CD4-positive, alpha-beta T cell (primary cell): ENCODE measurements at regions not wholly inside any gene's neighbourhood (a gene's known extent, or its start where the extent isn't known, plus 50 kb on each side); places are given as distances from the start of the nearest gene placed in this dataset.
"Not testable (repeated sequence)": the region's sequence is repeated elsewhere in the genome, so short reads cannot be mapped to it uniquely, and the experiment has no call there.

Experiments used
- ATAC-seq: fragments of 200-7000 bp; cut with Tn5 transposase; one replicate; pipeline ENCODE4 v1.10.0; 2022; ENCODE audit warnings: mild to moderate bottlenecking; ENCODE audit not compliant: poor library complexity
- CTCF ChIA-PET: fragments of 350-600 bp; sonication (Branson Sonifier 250); formaldehyde crosslinking; loops from one replicate; lab custom pipeline; 2021; ENCODE audit warnings: antibody characterized with exemption, inconsistent platforms; lab: Charles Lee
- POLR2A ChIA-PET: fragments of 350-600 bp; sonication (Branson Sonifier 250); formaldehyde crosslinking; loops from one replicate; lab custom pipeline; 2021; ENCODE audit warnings: antibody characterized with exemption, inconsistent platforms; lab: Charles Lee
- DNase-seq, 14 experiments: peaks; one replicate each; pipeline ENCODE4 v3.0.0-alpha.2; 2013 to 2020; ENCODE audit warnings: mixed read lengths in 2 of 14
- H3K27ac ChIP-seq, 2 donors: one replicate each; pipeline versions ENCODE4 v1.5.1 to v1.7.0; 2013; ENCODE audit warnings: low read length in 2 of 2, low read depth in 1 of 2, mild to moderate bottlenecking in 1 of 2
- H3K27me3 ChIP-seq, 2 experiments: 1 replicate in 1 of 2; 2 replicates in 1 of 2; pipeline versions ENCODE4 v1.6.1 to v1.7.0; 2013; ENCODE audit warnings: low read length in 2 of 2, control low read depth in 1 of 2, mild to moderate bottlenecking in 1 of 2, moderate library complexity in 1 of 2; ENCODE audit not compliant: insufficient read depth in 2 of 2, control insufficient read depth in 1 of 2
- H3K36me3 ChIP-seq: one replicate; pipeline ENCODE4 v1.6.1; 2013; ENCODE audit warnings: low read length, control low read depth; ENCODE audit not compliant: insufficient read depth
- H3K4me1 ChIP-seq: one replicate; pipeline ENCODE4 v1.6.1; 2013; ENCODE audit warnings: low read length, control low read depth; ENCODE audit not compliant: insufficient read depth
- H3K4me3 ChIP-seq: one replicate; pipeline ENCODE4 v1.5.1; 2013; ENCODE audit warnings: mild to moderate bottlenecking, low read length, moderate library complexity
- H3K9me3 ChIP-seq, 2 experiments: 1 replicate in 1 of 2; 2 replicates in 1 of 2; pipeline versions ENCODE4 v1.6.1 to v1.7.0; 2013; ENCODE audit warnings: low read length in 2 of 2, mild to moderate bottlenecking in 2 of 2, control low read depth in 1 of 2, moderate library complexity in 1 of 2; ENCODE audit not compliant: control insufficient read depth in 1 of 2, insufficient read depth in 1 of 2
- H3K27ac Mint-ChIP-seq: one replicate; pipeline ENCODE4 v1.8.0; 2020; ENCODE audit warnings: mixed read lengths
- H3K27me3 Mint-ChIP-seq: one replicate; pipeline ENCODE4 v1.8.0; 2021; ENCODE audit warnings: mixed read lengths
- H3K36me3 Mint-ChIP-seq: one replicate; pipeline ENCODE4 v1.8.0; 2021; ENCODE audit warnings: low read depth, mixed read lengths
- H3K4me1 Mint-ChIP-seq: one replicate; pipeline ENCODE4 v1.8.0; 2021; ENCODE audit warnings: low read depth, mixed read lengths
- H3K4me3 Mint-ChIP-seq: one replicate; pipeline ENCODE4 v1.8.0; 2020; ENCODE audit warnings: mild to moderate bottlenecking, mixed read lengths
- H3K9me3 Mint-ChIP-seq: one replicate; pipeline ENCODE4 v1.8.0; 2020; ENCODE audit warnings: mixed read lengths
- CTCF ChIP-seq: fragments of 200-600 bp; IDR thresholded peaks from one replicate; pipeline ENCODE4 v1.8.0; 2022; ENCODE audit warnings: antibody characterized with exemption, mild to moderate bottlenecking
- intact Hi-C, 2 experiments: fragments of 100-400 bp; cut with DNase I in 1 of 2; cut with micrococcal nuclease in 1 of 2; formaldehyde crosslinking; loops; one replicate each; pipeline versions ENCODE4 v1.15.1 to v1.9.0; 2023 to 2025; cut with DNase I, micrococcal nuclease

- Histone ChIP-seq H3K36me3 (no peaks in the 10 kb centered on the region), H3K9me3 (no peaks in the 10 kb centered on the region), H3K4me3 (no peak overlapping the region), H3K27ac (no peak overlapping the region), H3K27me3 (no peaks in the 10 kb centered on the region), H3K4me1 (no peaks in the 10 kb centered on the region)
- ATAC-seq (no peak), DNase-seq (no peak)
- no peak overlapping the region for H3K27ac Mint-ChIP-seq
- POLR2A ChIA-PET: no interaction called here
- no peaks in the 10 kb centered on the region for H3K9me3 Mint-ChIP-seq
- H3K36me3 Mint-ChIP-seq: no peaks in the 10 kb centered on the region
- CTCF ChIA-PET: no interaction called here
- H3K4me1 Mint-ChIP-seq: no peaks in the 10 kb centered on the region
- H3K27me3 Mint-ChIP-seq: no peaks in the 10 kb centered on the region
- no peak overlapping the region for H3K4me3 Mint-ChIP-seq
- intact Hi-C loops: no loop called here
- no peak for TF ChIP-seq CTCF
Measured at GRCh38 chr2:57701391-57701791, 345.2 kb upstream of the VRK2 start.

GRCh38 chr2:57703407-57703806 is 343.2 kb upstream of the VRK2 start:
- Mint-ChIP-seq H3K27me3 (no peaks in the 10 kb centered on the region), H3K27ac (no peak overlapping the region), H3K36me3 (no peaks in the 10 kb centered on the region), H3K4me1 (no peaks in the 10 kb centered on the region), H3K4me3 (no peak overlapping the region), H3K9me3 (no peaks in the 10 kb centered on the region)
- Histone ChIP-seq H3K36me3 (no peaks in the 10 kb centered on the region), H3K4me1 (no peaks in the 10 kb centered on the region), H3K9me3 (no peaks in the 10 kb centered on the region), H3K27ac (no peak overlapping the region), H3K4me3 (no peak overlapping the region), H3K27me3 (no peaks in the 10 kb centered on the region)
- POLR2A ChIA-PET: no interaction called here
- CTCF ChIA-PET: no interaction called here
- DNase-seq (no peak), ATAC-seq (no peak)
- no peak for TF ChIP-seq CTCF
- intact Hi-C loops: no loop called here

- H3K9me3 Mint-ChIP-seq, H3K4me1 ChIP-seq, H3K36me3 ChIP-seq, DNase-seq, H3K27ac Mint-ChIP-seq, ATAC-seq, H3K4me3 Mint-ChIP-seq, H3K27ac ChIP-seq, POLR2A ChIA-PET, H3K4me1 Mint-ChIP-seq, CTCF ChIA-PET, H3K36me3 Mint-ChIP-seq, H3K27me3 Mint-ChIP-seq, H3K9me3 ChIP-seq, H3K4me3 ChIP-seq, H3K27me3 ChIP-seq, intact Hi-C loops: not testable (repeated sequence)
Measured at GRCh38 chr2:57707794-57708193, 338.8 kb upstream of the VRK2 start.

- ChIA-PET POLR2A (no interaction called here), CTCF (no interaction called here)
- Histone ChIP-seq H3K36me3 (no peaks in the 10 kb centered on the region), H3K4me3 (no peak overlapping the region), H3K9me3 (no peaks in the 10 kb centered on the region), H3K27ac (no peak overlapping the region), H3K4me1 (no peaks in the 10 kb centered on the region), H3K27me3 (no peaks in the 10 kb centered on the region)
- Mint-ChIP-seq H3K27me3 (no peaks in the 10 kb centered on the region), H3K4me3 (no peak overlapping the region), H3K4me1 (no peaks in the 10 kb centered on the region), H3K27ac (no peak overlapping the region), H3K36me3 (no peaks in the 10 kb centered on the region), H3K9me3 (no peaks in the 10 kb centered on the region)
- DNase-seq (no peak), ATAC-seq (no peak)
- intact Hi-C loops: no loop called here
- TF ChIP-seq CTCF: no peak
Measured at GRCh38 chr2:57711991-57712390, 334.6 kb upstream of the VRK2 start.
